GM18861 (cell line): ENCODE measurements at regions not wholly inside any gene's neighbourhood (a gene's known extent, or its start where the extent isn't known, plus 50 kb on each side); places are given as distances from the start of the nearest gene placed in this dataset.

Experiments
- ATAC-seq: cut with Tn5 transposase; IDR thresholded peaks from one replicate; pipeline ENCODE4 v1.9.1; 2021; ENCODE audit not compliant: unreplicated experiment

DNA sequence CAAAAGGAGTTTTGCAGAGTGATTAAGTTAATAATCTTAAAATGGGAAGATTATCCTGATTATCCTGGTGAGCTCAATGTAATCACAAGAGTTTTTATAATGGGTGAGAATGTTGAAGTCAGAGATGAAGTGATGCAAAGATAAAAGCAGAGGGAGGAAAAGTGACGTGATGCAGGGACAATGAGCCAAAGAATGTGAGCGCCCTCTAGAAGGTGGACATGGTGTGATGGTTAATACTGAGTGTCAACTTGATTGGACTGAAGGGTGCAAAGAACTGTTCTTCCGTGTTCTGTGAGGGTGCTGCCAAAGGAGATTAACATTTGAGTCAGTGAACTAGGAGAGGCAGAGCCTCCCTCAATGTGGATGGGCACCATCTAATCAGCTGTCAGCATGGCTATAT is 569.6 kb upstream of the AGTR1 start:
- no peak for ATAC-seq

DNA sequence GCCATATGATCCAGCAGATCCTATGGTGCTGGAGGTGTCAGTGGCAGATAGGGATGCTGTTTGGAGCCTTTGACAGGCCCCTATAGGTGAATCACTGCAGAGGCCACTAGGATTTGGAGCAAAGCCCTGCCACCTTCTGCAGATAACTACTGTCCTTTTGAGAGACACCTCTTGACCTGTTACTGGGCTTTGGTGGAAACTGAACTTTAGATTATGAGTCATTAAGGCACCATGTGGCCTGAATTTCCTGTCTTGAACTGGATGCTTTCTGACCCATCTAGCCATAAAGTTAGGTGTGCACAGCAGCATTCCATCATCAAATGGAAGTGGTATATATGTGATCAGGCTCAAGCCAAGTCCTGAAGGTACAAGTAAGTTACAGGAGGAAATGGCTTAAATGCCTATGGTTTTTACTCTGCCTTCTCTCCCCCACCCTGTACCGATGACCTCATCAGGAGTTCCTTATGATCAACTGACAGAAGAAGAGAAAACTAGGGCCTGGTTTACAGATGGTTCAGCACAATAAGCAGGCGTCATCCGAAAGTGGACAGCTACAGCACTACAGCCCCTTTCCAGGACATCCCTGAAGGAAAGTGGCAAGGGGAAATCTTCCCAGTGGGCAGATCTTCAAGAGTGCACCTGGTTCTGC is 565.6 kb upstream of the AGTR1 start:
- no peak for ATAC-seq

DNA sequence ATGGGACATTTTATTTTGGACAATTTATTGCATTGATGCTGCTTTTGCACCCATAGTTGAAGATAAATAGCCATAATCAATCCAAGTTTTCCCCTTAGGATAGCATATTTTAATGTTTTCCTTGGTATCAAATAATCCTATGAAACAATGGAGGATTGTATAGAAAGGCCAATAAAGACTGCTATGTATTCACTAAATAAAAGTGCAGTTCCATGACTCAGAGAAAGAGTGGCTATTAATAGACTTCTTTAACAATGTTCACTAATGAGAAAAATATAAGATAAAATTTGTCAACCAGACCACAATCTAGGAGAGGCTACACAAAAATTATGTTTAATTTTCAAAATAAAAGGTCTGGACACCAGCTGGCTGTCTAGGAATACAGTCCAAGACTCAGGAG is 560.9 kb upstream of the AGTR1 start:
- ATAC-seq, result no peak

DNA sequence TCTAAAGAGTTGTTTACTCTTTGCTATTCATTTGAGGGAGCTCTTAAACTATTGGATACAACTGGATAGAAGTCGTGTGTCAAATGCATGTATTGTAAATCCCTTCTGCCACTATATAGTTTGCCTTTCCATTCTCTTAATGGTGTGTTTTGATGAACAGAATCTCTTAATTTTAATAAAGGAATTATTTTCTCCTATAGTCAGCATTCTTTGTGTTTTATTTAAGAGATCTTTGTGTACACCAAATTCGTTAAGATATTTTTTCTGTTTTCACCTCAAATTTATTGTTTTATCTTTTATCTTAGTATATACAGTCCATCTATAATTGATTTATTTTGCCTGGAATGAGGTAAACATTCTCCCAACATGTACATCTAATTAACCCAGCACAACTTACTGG is 551.5 kb upstream of the AGTR1 start:
- ATAC-seq, result no peak

DNA sequence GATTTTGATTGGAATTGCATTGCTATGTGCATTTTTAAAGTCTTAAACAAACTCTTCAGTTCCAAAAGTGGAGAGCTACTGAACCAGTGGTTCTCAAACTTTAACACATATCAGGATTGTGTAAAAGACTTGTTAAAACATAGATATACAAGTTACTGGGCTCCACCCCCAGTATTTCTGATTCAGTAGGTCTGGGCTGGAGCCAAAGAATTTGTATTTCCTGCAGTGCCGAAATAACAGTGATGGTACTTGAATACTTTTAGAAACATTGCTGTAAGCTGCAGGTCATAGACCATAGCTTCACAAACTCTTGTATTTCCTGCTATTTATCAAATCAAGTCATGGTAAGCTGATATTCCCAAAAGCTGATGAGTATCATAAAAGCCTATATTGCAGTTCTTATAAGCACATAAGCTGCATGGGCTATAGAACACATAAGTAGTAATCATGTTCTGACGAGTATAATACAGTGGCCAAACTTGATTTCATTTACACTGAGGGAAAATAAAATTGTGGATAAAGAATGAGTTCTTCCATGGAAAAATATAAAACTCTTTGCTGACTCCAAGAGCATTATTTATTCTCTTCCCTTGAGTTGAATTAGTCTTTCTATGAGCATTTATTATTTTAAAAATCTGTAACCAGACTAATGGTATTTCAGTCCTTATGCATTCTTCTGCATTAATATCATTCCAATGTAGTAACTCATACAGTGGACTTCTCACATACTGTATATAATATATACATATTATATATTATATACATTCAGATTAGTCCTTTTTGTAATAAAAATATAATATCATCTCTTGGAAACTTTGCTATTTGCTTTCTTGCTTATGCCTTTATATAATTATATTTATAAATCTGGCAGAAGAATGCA is 550.5 kb upstream of the AGTR1 start:
- no peak for ATAC-seq

DNA sequence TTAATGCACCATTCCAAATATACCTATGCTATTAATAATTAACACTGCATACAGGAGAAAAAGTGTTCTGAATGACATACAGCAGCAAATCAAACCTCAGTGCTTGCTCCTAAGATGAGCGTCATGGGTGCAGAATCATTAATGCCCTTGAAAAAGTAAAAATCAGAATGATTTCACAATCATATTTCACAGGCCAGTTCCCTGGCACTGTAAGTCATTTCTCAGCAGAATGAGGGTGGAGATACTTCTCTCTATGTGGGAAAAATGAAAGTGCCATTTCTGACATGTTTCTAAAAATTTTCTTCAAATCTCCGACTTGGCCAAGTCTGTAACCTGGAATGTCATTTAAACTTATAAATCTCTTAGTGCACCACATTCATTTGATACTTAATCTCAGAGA is 549.8 kb upstream of the AGTR1 start:
- no peak for ATAC-seq

DNA sequence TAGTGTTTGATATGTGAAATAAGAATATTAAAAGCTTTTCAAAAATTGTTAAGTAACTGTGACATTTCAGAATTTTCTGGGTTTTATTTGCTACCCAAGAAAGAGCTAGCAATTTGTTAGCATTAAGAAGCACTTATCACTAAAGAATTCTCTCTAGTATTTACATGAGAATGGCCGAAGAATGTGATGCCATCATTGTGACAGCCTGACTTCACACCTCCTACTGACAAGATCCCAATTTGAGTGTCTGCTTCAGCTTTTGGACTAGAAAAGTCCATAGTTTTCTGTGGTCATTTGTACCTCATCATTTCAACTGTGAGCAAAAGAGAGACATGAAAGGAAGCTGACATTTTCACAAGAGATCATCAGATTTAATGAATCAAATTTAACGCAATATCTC is 548.1 kb upstream of the AGTR1 start:
- no peak for ATAC-seq

DNA sequence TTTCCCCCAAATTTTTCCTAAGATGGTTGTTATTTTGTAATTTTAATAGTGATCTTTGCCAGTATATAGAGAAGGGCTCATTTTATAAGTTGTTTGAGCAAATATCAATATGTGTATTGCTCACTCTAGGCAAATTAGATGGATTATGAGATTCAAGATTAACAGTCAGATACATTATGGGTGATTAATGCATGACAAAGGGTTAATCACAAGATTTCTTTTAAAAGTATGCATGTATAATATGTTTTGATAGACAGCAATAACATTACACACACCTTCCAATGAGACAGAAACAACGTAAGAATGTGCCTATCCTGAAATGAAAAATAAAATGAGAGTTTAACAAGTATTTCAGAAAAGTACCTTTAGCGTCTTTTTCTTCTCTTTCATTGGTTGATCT is 547.6 kb upstream of the AGTR1 start:
- no peak for ATAC-seq

DNA sequence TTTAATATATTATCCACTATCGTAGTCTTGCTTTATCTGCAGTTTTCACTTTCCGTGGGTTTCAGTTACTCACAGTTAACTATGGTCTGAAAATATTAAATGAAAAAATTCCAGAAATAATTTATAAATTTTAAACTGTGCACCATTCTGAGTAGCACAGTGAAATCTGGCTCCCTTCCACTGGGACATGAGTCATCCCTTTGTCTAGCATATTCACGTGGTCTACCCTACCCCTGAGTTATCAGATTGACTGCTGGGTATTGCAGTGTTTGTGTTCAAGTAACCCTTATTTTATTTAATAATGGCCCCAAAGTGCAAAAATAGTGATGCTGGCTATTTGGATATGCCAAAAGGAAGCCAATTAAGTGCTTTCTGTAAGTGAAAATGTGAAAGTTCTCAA is 539.5 kb upstream of the AGTR1 start:
- ATAC-seq, result no peak

DNA sequence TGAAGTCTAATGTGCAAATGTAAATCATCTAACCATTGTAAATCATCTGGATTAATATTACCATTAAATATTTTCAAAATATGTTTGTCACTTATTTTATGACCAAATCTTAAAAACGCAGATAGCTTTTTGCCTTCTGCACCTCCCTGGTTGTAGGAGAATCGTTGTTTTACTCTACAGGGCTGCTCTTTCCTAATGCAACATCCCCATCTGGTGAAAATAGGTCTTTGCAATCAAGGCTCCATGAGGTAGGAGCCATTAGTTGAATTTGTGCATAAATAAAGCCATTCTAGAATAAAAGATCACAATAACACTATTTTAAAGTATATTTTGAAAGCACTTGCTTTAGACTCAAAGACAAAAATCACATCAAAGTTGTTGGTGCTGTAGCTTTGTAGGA is 535.6 kb upstream of the AGTR1 start:
- ATAC-seq, result no peak

DNA sequence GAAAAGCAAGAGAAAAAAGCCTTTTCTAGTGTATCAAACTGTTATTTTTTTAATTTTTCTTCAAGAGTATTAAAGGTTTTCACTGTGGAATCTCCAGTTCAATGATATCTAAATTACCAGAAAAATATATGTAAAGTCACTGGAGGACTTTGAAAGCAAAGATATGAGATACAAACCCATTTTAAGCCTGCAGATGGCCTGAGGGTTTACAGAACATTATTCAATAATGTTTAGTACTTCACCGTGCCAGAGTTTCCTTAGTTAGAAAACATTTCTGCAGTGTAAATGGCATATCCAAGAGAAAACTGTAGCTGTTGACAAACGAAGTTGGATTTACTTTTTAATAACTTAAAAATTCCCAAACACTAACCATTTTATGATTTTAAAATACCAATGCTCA is 529.4 kb upstream of the AGTR1 start:
- no peak for ATAC-seq

DNA sequence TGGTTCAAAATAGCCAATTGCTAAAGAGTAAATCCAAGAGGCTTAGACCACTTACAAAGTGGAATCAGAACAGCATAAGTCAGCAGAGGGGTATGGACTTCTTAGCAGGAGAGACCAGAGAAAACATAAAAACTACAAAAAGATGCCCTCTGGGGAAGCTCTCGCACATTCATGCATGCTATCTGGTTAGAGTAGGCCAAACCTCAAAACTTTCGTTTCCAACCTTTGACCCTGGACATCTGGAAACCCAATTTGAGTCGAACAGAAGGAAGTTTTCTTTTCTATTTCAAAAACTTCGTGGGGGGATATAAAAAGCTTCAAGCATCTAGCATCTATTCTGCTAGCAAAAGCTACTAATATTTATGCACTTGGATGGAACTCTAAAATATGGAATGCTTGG is 523.9 kb upstream of the AGTR1 start:
- ATAC-seq, result peak; percentile 83

DNA sequence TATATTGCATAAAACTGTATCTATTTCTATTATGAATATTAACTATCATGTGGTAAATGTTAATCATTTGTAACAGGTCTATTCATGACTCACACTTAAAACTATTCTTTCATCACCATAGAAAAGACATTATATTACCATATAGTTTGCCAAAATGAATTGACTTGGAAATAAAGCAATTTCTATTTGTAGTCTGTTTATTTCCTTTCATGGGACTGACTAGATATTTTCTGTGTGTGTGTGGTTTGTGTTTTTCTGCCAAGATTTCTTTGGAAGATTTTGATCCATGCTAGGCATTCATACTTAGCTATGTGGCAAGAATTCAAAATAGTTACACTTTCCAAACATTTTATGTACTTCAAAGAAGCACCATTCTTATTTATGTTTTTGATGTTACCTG is 522.5 kb upstream of the AGTR1 start:
- ATAC-seq, result no peak

DNA sequence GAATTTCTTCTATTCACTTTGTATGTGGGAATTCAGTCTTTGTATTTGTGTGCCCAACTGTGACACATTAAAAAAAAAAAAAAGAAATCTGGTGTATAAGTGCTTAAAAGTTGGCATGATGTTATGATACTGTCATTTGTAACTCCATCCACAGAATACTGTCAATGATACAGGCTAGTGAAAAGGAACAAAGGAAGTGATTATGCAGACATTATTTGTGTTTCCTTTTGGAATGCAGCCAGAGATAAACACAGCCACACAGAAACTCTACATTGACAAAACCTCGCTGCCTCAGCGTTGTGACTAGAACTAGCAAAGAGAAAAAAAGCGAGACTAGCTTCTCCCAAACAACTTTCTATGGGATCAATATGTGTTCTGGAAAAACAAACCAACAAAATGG is 519.2 kb upstream of the AGTR1 start:
- ATAC-seq, result no peak

DNA sequence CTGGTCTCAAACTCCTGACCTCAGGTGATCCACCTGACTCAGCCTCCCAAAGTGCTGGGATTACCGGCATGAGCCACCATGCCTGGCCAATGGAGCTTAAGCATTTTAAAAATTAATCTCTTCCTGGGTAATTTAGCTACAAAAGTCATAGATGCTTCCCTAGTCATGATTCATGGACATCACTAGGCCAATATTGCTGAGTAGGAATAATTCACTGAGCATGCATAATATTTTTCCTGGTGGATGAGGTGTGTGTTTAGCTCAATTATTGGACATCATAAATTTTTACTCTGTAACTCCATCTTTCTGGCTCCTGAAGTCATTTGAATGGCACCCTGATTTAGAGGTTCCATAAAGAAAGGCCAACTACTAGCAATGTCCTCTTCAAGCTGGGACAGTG is 512.9 kb upstream of the AGTR1 start:
- no peak for ATAC-seq

DNA sequence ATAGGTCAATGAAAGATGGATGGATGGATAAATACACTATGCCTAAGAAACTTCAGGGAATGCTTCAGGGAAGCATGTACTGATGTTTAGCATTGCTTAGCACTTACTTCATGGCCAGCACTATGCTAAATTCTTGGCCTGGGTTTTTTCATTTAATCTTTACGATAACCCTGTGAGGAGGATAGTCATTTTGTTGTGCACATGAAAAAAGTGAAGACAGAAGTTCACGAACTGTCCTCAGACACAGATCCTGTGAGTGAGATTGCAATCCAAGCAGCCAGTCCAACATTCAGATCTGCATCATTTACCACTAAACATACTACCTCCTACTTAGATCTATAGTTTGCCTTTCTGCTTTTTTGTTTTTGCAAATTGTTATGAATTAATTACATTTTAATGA is 510.8 kb upstream of the AGTR1 start:
- ATAC-seq, result no peak

DNA sequence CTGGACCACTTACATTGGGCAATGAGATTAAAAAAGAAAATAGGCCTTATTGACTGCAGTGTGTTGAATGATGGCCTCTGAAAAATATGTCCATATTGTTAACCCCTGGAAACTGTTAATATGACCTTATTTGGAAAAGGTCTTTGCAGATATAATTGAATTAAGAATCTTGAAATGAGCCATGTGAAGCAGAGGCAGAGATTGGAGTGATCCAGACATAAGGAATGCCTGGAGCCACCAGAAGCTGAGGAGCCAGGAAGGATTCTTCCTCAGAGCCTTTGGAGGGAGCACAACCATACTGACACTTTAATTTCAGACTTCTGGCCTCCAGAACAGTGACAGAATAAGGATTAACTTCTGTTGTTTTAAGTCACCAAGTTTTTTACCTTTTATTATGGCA is 510.4 kb upstream of the AGTR1 start:
- no peak for ATAC-seq

DNA sequence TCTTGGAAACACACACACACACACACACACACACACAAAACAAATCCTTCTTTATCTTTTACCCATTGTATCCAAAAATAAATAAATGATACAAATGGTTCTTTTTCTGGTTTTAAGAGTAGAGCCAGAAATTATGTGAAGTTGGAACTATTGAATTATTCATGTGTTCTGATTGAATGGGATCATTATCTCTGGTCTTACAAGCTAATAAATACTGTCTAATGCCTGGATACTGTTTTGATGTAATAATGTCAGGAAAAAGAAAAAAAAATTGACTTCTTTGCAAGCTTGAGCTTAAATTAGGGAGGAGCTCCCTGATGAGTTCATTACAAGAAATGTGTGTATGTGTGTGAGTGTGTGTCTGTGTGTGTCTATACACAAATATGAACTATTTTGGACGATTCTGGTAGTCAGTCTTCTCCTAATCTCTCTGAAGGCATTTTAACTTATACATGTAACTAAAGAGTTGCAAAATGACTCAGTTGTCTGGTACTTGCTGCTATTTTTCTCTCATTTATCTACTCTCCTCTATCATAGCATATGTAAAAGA is 507.2 kb upstream of the AGTR1 start:
- no peak for ATAC-seq

DNA sequence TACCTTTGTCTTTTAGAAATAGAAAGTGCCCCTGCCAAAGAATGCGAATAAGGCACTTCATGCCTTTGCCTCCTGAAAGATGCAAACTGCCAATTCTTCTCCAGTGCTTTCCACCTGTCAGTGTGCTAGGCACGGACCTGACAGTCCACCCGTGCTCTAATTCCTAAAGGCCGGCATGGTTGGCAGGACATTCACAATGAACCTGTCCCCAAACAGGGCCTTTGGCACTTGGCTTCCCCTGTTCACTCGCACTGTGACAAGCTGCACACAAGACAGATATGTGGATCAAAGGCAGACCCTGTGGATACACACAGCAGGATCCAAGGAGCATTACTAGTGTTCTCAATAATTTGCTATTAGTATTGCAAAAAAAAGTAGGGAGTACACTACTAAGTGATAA is 505.7 kb upstream of the AGTR1 start:
- ATAC-seq, result no peak

DNA sequence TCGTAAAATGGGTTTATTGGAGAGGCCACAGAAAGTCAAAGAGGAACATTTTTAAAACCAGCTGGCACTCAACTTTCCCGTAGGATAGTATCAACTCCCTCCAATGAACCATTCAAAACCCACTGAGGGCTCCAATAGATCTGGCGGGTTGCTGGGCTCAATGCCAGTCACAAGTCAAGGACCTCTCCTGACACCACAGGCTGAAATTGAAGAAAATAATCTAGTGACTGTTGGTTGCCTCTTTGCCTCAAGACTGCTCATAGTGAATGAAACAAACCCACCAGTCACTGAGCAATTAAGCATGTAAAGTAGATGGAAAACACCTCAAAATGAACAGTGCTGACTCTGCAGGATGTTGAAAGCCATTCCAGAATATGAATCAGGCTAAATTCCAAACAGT is 500.6 kb upstream of the AGTR1 start:
- no peak for ATAC-seq

DNA sequence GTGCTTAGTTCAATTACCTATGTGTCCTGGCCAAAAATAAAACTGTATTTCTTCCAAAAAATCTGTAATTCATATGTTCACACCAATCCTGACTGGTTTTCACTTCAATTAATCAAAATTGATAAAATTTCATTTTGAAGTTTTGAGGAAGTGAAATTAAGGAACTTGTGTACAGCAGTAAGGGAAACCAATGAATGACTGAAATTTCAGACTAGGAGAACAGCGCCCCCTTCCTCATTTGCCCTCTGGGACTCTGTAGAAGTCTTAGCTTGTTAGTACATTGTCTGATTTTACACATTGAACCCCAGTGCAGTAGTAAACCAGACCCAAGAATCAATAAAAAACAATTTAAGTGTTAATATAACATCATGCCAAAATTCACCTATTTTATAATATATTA is 495.3 kb upstream of the AGTR1 start:
- ATAC-seq, result no peak

DNA sequence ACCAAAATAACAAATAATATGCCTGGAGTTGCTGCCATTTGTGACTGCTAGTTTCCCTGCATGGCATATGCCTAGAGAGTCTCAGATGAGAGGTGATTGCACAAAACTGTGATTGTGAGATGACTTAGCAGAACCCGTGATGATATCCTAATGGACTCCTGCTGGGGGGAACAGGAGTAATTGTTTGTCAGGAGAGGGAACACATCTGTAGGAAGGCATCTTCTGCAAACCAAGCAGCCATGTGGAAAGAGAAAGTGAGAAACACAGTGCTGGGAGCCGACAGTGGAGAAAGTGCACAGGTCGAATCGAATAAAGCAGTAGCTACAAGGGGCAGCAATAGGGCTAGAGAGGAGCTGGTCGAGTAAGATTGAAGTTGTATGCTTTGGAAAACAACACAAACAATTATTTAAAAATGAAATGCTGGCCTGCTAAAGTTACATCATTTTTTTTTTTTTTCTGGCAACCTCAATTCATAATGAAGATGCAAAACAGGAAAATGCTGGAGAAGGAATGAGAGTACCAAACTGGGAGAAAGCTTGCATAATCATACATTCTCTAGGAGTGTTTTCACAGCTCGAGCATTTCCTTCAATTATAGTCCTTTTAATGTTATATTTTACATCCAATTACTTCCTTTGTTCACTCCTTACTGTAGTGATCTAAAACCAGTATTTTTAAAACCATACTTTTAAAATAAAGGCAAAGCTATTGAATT is 494.2 kb upstream of the AGTR1 start:
- ATAC-seq, result no peak
